Fibroblast of lung (primary cell): ENCODE measurements at regions not wholly inside any gene's neighbourhood (a gene's known extent, or its start where the extent isn't known, plus 50 kb on each side); places are given as distances from the start of the nearest gene placed in this dataset.

ENCODE experiments used
- DNase-seq, 2 donors: peaks; one replicate each; pipeline versions ENCODE4 v3.0.0 to v3.0.0-alpha.2; 2010; ENCODE audit warnings: low read depth in 2 of 2
- H2AFZ ChIP-seq: 2 replicates; pipeline ENCODE4 v1.5.1; 2012; ENCODE audit warnings: low read length, control low read depth, inconsistent platforms
- H3K27ac ChIP-seq: 2 replicates; pipeline ENCODE4 v1.5.1; 2011; ENCODE audit warnings: low read length, control low read depth; ENCODE audit not compliant: insufficient read depth
- H3K27me3 ChIP-seq: 2 replicates; pipeline ENCODE4 v1.5.1; 2011; ENCODE audit warnings: mild to moderate bottlenecking, low read length; ENCODE audit not compliant: control insufficient read depth, insufficient read depth
- H3K36me3 ChIP-seq: 2 replicates; pipeline ENCODE4 v1.5.1; 2011; ENCODE audit warnings: low read length; ENCODE audit not compliant: control insufficient read depth, insufficient read depth
- H3K4me1 ChIP-seq: 2 replicates; pipeline ENCODE4 v1.5.1; 2011; ENCODE audit warnings: low read length; ENCODE audit not compliant: control insufficient read depth, insufficient read depth; ENCODE audit errors: extremely low read depth
- H3K4me2 ChIP-seq: 2 replicates; pipeline ENCODE4 v1.5.1; 2011; ENCODE audit warnings: low read length, control low read depth; ENCODE audit not compliant: insufficient read depth; ENCODE audit errors: extremely low read depth
- H3K4me3 ChIP-seq, 4 experiments: fragments of 200-600 bp in 1 of 4; sonication (generic) in 1 of 4; replicated peaks in 1 of 4; 2 replicates each; pipeline ENCODE4 v1.5.1; 2011 to 2016; ENCODE audit warnings: low read length in 4 of 4, low read depth in 3 of 4, mild to moderate bottlenecking in 3 of 4, control low read depth in 2 of 4, inconsistent platforms in 1 of 4, mixed read lengths in 1 of 4; ENCODE audit not compliant: insufficient read depth in 1 of 4; ENCODE audit errors: control extremely low read depth in 1 of 4
- H3K79me2 ChIP-seq: 2 replicates; pipeline ENCODE4 v1.5.1; 2012; ENCODE audit warnings: mild to moderate bottlenecking, low read length, inconsistent platforms; ENCODE audit not compliant: control insufficient read depth, insufficient read depth
- H3K9ac ChIP-seq: 2 replicates; pipeline ENCODE4 v1.5.1; 2011; ENCODE audit warnings: mild to moderate bottlenecking, low read length, control low read depth; ENCODE audit not compliant: insufficient read depth
- H3K9me3 ChIP-seq: 2 replicates; pipeline ENCODE4 v1.5.1; 2012; ENCODE audit warnings: low read depth, low read length; ENCODE audit not compliant: control insufficient read depth, insufficient read depth
- H4K20me1 ChIP-seq: 2 replicates; pipeline ENCODE4 v1.5.1; 2011; ENCODE audit warnings: low read length; ENCODE audit not compliant: control insufficient read depth, insufficient read depth; ENCODE audit errors: extremely low read depth
- EZH2 ChIP-seq: IDR thresholded peaks from 2 replicates; pipeline ENCODE4 v1.5.1; 2012; ENCODE audit warnings: low read length, control low read depth, mild to moderate bottlenecking; ENCODE audit errors: missing control alignments
- TF ChIP-seq, protein P1 (sequence below), 2 donors: IDR thresholded peaks in 1 of 2; conservative IDR thresholded peaks in 1 of 2; 1 replicate in 1 of 2; 2 replicates in 1 of 2; pipeline ENCODE4 v1.5.1; 2011 to 2012; ENCODE audit warnings: low read length in 2 of 2, control low read depth in 1 of 2, inconsistent platforms in 1 of 2, low read depth in 1 of 2, mild to moderate bottlenecking in 1 of 2

DNA sequence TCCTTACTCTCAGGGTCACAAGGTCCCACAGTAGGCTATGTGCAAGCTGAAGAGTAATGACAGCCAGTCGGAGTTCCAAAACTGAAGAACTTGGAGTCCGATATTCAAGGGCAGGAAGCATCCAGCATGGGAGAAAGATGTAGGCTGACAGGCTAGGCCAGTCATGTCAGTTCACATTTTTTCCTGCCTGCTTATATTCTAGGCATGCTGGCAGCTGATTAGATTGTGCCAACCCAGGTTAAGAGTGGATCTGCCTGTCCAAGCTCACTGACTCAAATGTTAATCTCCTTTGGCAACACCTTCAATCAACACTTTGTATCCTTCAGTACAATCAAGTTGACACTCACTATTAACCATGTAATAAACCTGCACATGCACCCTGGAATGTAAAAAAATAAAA, 960.9 kb upstream of the HS3ST1 start:
- H3K36me3 ChIP-seq = no peaks in the 10 kb centered on the region
- H3K4me2 ChIP-seq = no peak overlapping the region
- no peaks in the 10 kb centered on the region for H3K4me1 ChIP-seq
- no peak overlapping the region for H3K9ac ChIP-seq
- no peak overlapping the region for H3K4me3 ChIP-seq
- no peak for TF ChIP-seq EZH2
- TF ChIP-seq, protein P1, sequence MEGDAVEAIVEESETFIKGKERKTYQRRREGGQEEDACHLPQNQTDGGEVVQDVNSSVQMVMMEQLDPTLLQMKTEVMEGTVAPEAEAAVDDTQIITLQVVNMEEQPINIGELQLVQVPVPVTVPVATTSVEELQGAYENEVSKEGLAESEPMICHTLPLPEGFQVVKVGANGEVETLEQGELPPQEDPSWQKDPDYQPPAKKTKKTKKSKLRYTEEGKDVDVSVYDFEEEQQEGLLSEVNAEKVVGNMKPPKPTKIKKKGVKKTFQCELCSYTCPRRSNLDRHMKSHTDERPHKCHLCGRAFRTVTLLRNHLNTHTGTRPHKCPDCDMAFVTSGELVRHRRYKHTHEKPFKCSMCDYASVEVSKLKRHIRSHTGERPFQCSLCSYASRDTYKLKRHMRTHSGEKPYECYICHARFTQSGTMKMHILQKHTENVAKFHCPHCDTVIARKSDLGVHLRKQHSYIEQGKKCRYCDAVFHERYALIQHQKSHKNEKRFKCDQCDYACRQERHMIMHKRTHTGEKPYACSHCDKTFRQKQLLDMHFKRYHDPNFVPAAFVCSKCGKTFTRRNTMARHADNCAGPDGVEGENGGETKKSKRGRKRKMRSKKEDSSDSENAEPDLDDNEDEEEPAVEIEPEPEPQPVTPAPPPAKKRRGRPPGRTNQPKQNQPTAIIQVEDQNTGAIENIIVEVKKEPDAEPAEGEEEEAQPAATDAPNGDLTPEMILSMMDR (conservative IDR thresholded peaks at IDR 0.05 in 1 of 2, IDR thresholded peaks at IDR 0.05 in 1 of 2; ENCODE audit: low read depth in 1 of 2, low read length in 2 of 2) = no peak
- no peaks in the 10 kb centered on the region for H4K20me1 ChIP-seq
- H3K27me3 ChIP-seq = no peaks in the 10 kb centered on the region
- H2AFZ ChIP-seq = no peak overlapping the region
- no peaks in the 10 kb centered on the region for H3K79me2 ChIP-seq
- no peak overlapping the region for H3K27ac ChIP-seq
- no peak for DNase-seq
- H3K9me3 ChIP-seq = no peaks in the 10 kb centered on the region

DNA sequence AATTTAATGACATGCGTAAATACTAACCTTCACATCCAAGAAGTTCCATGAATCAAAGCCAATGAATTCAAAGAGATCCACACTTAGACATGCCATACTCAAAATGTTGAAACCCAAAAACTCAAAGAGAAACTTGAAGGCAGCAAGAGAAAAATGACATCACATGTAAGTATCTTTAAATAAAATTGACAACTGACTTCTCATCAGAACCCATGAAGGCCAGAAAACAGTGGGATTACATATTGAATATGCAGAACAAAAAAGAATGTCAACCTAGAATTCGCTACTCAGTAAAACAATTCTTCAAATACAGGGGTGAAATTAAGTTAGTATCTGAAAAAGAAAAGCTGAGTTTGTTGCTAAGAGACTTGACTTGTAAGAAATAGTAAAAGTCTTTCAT, 953.9 kb upstream of the HS3ST1 start:
- H2AFZ ChIP-seq = no peak overlapping the region
- H4K20me1 ChIP-seq = no peaks in the 10 kb centered on the region
- H3K4me1 ChIP-seq = no peaks in the 10 kb centered on the region
- no peaks in the 10 kb centered on the region for H3K36me3 ChIP-seq
- H3K4me2 ChIP-seq = no peak overlapping the region
- no peak for DNase-seq
- no peaks in the 10 kb centered on the region for H3K79me2 ChIP-seq
- no peaks in the 10 kb centered on the region for H3K27me3 ChIP-seq
- no peak overlapping the region for H3K9ac ChIP-seq
- H3K4me3 ChIP-seq = no peak overlapping the region
- no peak overlapping the region for H3K27ac ChIP-seq
- TF ChIP-seq, protein P1 (conservative IDR thresholded peaks at IDR 0.05 in 1 of 2, IDR thresholded peaks at IDR 0.05 in 1 of 2; ENCODE audit: low read depth in 1 of 2, low read length in 2 of 2) = no peak
- TF ChIP-seq EZH2 = no peak
- H3K9me3 ChIP-seq = no peaks in the 10 kb centered on the region

DNA sequence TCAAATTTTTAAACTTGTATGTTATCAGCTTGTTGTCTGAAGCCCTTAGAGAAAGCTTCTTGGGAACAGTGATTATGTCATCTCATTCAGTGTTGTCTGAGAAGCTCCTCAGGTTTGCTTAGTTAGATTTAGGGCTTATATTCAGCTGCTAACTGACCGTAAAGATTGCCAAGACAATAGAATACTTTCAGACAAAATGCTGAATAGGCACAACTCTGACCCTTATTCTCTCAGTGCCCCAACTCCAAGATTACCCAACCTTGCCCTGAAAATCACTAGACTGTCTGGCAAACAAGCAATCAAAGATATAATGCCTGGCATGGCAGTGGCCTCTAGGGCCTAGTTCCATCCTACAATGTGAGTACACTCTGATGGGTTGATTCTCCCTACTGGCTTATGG, 950.5 kb upstream of the HS3ST1 start:
- H3K4me3 ChIP-seq = no peak overlapping the region
- H3K9ac ChIP-seq = no peak overlapping the region
- H3K9me3 ChIP-seq = no peaks in the 10 kb centered on the region
- no peak for TF ChIP-seq EZH2
- TF ChIP-seq, protein P1 (conservative IDR thresholded peaks at IDR 0.05 in 1 of 2, IDR thresholded peaks at IDR 0.05 in 1 of 2; ENCODE audit: low read depth in 1 of 2, low read length in 2 of 2) = no peak
- DNase-seq = no peak
- no peaks in the 10 kb centered on the region for H3K27me3 ChIP-seq
- H4K20me1 ChIP-seq = no peaks in the 10 kb centered on the region
- H3K27ac ChIP-seq = no peak overlapping the region
- H3K36me3 ChIP-seq = no peaks in the 10 kb centered on the region
- no peaks in the 10 kb centered on the region for H3K79me2 ChIP-seq
- no peaks in the 10 kb centered on the region for H3K4me1 ChIP-seq
- no peak overlapping the region for H2AFZ ChIP-seq
- H3K4me2 ChIP-seq = no peak overlapping the region
